ENCODE measurements at regions not wholly inside any gene's neighbourhood (a gene's known extent, or its start where the extent isn't known, plus 50 kb on each side); places are given as distances from the start of the nearest gene placed in this dataset.
A peak's percentile ranks its signal among the peaks of the same experiment; 100 is the strongest.

GRCh38 chr6:85069577-85069976, 305.2 kb upstream of the TBX18 start:
- TF ChIP-seq CTCF (IDR thresholded peaks at IDR 0.05), result no peak
- DNase-seq, result no peak
- intact Hi-C loops (cut with DNase I), result no loop called here
- ATAC-seq, result no peak
- H3K4me3 ChIP-seq, result no peak overlapping the region
- H3K27ac ChIP-seq, result no peak overlapping the region
- 100% methylated on average over 1 of the region's 1 CpG for WGBS, 3 donors
- no peaks in the 10 kb centered on the region for H3K27me3 ChIP-seq (ENCODE audit: insufficient read depth in 3 of 3, low read length in 2 of 3)
- no peaks in the 10 kb centered on the region for H3K4me1 ChIP-seq
- no peaks in the 10 kb centered on the region for H3K36me3 ChIP-seq (ENCODE audit: insufficient read depth in 1 of 2, low read depth in 1 of 2)
- no peaks in the 10 kb centered on the region for H3K9me3 ChIP-seq

- DNase-seq, result no peak
- Histone ChIP-seq H3K36me3 (ENCODE audit: insufficient read depth in 1 of 2, low read depth in 1 of 2) (no peaks in the 10 kb centered on the region), H3K27me3 (ENCODE audit: insufficient read depth in 3 of 3, low read length in 2 of 3) (no peaks in the 10 kb centered on the region), H3K27ac (no peak overlapping the region), H3K4me3 (no peak overlapping the region), H3K9me3 (no peaks in the 10 kb centered on the region), H3K4me1 (no peaks in the 10 kb centered on the region)
- intact Hi-C loops (cut with DNase I), result no loop called here
- no peak for TF ChIP-seq CTCF (IDR thresholded peaks at IDR 0.05)
- peak in 1 of 4 donors; percentile 89 for ATAC-seq
- WGBS, 3 donors, result 73 to 77% (median 75%) methylated on average over 2 of the region's 2 CpGs
These were observed 303.8 kb upstream of the TBX18 start for GRCh38 chr6:85068221-85068620.

- ATAC-seq, result peak in 1 of 4 donors; percentile 67
These were observed 301.9 kb upstream of the TBX18 start for GRCh38 chr6:85066266-85066665.

GRCh38 chr6:85065831-85066230, 301.4 kb upstream of the TBX18 start:
- intact Hi-C loops (cut with DNase I), result no loop called here
- Histone ChIP-seq H3K4me1 (no peaks in the 10 kb centered on the region), H3K4me3 (no peak overlapping the region), H3K9me3 (no peaks in the 10 kb centered on the region), H3K27me3 (ENCODE audit: insufficient read depth in 3 of 3, low read length in 2 of 3) (no peaks in the 10 kb centered on the region), H3K27ac (no peak overlapping the region), H3K36me3 (ENCODE audit: insufficient read depth in 1 of 2, low read depth in 1 of 2) (no peaks in the 10 kb centered on the region)
- no peak for TF ChIP-seq CTCF (IDR thresholded peaks at IDR 0.05)
- ATAC-seq (no peak), DNase-seq (no peak)

More at GRCh38 chr6:85066266-85066665, 301.9 kb upstream of the TBX18 start:
- H3K27ac ChIP-seq, result no peak overlapping the region
- H3K9me3 ChIP-seq, result no peaks in the 10 kb centered on the region
- H3K36me3 ChIP-seq (ENCODE audit: insufficient read depth in 1 of 2, low read depth in 1 of 2), result no peaks in the 10 kb centered on the region
- H3K4me1 ChIP-seq, result no peaks in the 10 kb centered on the region
- H3K4me3 ChIP-seq, result no peak overlapping the region
- H3K27me3 ChIP-seq (ENCODE audit: insufficient read depth in 3 of 3, low read length in 2 of 3), result no peaks in the 10 kb centered on the region
- 16 to 29% (median 17%) methylated on average over 5 of the region's 5 CpGs for WGBS, 3 donors
- intact Hi-C loops (cut with DNase I), result no loop called here
- TF ChIP-seq CTCF (IDR thresholded peaks at IDR 0.05), result no peak
- DNase-seq, result no peak

- DNase-seq (no peak), ATAC-seq (no peak)
- Histone ChIP-seq H3K9me3 (no peaks in the 10 kb centered on the region), H3K36me3 (ENCODE audit: insufficient read depth in 1 of 2, low read depth in 1 of 2) (no peaks in the 10 kb centered on the region), H3K4me1 (no peaks in the 10 kb centered on the region), H3K4me3 (no peak overlapping the region), H3K27ac (no peak overlapping the region), H3K27me3 (ENCODE audit: insufficient read depth in 3 of 3, low read length in 2 of 3) (no peaks in the 10 kb centered on the region)
- no peak for TF ChIP-seq CTCF (IDR thresholded peaks at IDR 0.05)
- WGBS, 3 donors, result 68 to 83% (median 69%) methylated on average over 4 of the region's 4 CpGs
- intact Hi-C loops (cut with DNase I), result no loop called here
These were observed 299.2 kb upstream of the TBX18 start for GRCh38 chr6:85063611-85064010.
